NCI-H2227 (cell line): ENCODE measurements at regions not wholly inside any gene's neighbourhood (a gene's known extent, or its start where the extent isn't known, plus 50 kb on each side); places are given as distances from the start of the nearest gene placed in this dataset.
A peak's percentile ranks its signal among the peaks of the same experiment; 100 is the strongest.

ENCODE experiments used
- DNase-seq: peaks from one replicate; lab custom pipeline; 2025; ENCODE audit not compliant: unreplicated experiment; lab: John Stamatoyannopoulos, UW

DNA sequence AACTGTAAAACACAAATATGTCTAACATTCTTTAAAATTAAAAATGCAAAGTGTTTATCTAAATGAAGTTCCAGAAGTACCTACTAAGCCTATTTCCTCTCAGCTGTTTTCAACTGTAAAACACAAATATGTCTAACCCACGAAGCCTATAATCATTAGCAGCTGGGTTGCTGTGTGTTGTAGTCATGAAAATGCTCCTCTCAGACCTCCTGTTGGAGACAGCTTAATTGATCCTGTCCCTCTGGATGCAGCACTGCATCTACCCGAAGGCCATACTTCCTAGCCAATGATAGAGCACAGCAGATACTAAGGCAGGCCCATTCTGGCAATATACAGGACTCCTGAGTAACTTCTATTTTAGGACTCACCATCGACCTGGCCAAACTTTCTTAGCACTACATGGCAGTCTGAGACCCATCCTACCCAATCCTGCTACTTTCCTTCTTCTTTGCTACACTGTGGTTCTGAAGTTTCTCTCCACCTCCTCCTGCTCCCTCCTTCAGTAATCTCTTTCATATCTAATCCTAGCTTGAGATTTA, 92.5 kb upstream of the RBBP8 start:
- DNase-seq, result no peak

GRCh38 chr18:22841840-22842239, 91.3 kb upstream of the RBBP8 start:
- no peak for DNase-seq

DNA sequence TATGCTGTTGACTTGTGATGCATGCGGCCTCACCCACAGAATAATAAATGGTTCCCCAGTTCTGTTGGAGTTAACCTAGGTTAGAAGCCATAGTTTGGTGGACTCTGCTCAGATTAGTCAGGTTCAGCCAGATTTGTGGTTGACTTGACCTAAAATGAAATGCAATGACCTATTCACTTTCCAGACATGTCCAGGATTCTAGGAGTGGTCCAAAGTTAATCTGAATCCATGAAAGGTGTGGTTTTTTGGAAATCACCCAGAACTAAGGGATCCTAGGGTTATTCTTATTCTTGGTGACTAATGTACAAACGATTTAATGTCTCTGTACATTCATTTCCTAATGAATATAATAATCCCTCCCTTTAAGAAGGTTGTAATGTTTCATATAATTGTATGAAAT, 88.9 kb upstream of the RBBP8 start:
- no peak for DNase-seq

DNA sequence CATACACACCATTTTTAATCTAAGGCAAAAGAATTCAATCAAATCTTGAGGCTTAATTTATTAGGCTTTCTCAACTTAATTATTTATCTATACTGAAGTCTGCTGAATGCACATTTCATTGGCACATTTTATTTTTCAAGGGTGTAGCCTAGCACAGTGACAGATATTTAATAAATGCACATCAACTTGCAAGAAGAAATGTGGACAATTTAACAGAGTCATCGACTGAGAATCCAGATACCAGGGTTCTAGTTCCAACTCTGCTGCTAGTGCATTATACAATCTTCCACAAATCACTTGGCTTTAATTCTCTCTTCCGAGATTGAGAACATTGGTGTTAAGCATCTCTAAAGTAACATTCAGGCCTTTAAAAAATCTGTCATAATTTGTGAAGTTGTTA, 88.5 kb upstream of the RBBP8 start:
- DNase-seq, result no peak

DNA sequence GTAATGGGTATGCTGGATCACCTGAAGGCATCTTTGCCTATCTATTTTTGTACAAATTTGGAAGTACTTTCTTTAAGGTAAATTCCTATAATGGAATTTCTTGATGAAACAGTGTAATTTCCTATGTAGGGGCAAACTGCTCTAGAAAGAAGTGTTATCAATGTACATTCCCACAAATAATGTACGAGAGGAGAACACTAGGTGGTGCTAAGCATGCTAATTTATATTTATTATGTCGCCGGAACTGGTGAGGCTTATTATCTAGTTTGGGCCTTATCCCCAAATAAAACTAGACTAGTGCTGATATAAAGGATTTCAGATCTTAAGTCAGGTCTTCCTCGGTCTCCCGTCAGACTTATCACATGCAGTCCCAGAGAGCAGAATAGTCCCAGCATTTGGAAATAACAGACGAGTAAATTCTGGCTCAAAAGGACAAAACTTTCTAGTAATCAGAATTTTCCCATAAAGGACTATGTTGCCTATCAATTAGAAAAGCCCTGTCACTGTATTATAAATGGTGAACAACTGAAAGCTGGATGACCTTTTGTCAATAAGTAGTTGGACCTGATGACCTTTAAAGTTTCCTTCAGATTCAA, 86.9 kb upstream of the RBBP8 start:
- DNase-seq, result peak; percentile 2

DNA sequence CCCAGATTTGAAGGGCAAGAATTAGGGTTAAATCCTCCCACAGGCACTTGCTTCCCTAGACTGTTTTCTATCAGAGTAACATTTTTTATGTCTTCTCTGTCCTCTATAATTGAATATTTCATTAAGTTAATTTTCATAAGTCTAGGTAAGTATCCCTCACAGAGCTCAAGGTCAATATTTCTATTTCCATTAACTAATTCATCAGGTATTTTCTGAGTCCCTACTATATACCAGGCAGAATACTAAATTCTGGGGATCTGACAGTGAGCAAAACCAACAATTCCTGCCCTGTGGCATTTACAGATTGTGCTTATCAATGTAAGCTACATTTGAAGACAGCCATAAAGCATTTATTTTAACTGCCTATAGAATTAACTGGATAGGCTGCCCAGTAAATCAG, 86.4 kb upstream of the RBBP8 start:
- DNase-seq, result no peak

GRCh38 chr18:22847392-22847791, 85.7 kb upstream of the RBBP8 start:
- DNase-seq, result no peak

- DNase-seq, result no peak
Measured at GRCh38 chr18:22847867-22848451, 85.2 kb upstream of the RBBP8 start.

- no peak for DNase-seq
Measured at GRCh38 chr18:22848615-22849014, 84.5 kb upstream of the RBBP8 start.

DNA sequence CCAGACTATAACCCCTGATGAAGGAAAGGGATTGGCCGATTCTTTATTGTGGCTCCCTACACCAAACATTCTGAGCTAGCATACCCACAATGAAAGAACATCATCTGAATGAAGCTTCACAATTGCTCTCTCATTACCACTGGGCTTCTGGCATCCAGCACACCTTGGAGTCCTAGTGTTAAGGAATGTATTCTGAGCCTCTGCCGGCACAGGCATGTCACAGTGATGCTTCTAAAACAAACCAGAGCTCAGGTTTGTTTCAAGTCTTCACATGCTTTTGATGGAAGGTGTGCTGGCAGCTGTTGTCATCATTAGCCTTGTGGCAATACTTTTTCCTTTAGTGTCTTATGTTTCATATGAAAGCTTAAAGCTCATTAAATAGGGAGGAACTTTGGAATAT, 76.3 kb upstream of the RBBP8 start:
- DNase-seq, result no peak

DNA sequence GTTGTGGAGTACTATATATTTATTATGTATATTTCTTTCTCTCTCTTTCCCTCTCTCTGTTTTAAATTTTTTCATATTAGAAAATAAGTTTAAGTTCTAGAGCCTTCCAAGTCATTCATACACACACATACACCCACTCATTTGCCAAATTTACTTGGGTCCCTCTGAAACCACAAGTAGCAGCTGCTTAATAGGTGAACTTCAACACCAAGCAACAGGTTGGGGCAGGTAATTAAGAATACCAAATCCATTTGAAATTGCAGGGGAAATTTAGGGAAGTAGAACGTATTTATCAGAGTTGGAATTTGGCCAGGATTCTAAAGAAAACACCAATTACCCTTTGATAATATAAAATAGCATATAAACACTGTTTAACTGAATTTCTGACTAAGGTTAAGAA, 75.0 kb upstream of the RBBP8 start:
- DNase-seq, result no peak

DNA sequence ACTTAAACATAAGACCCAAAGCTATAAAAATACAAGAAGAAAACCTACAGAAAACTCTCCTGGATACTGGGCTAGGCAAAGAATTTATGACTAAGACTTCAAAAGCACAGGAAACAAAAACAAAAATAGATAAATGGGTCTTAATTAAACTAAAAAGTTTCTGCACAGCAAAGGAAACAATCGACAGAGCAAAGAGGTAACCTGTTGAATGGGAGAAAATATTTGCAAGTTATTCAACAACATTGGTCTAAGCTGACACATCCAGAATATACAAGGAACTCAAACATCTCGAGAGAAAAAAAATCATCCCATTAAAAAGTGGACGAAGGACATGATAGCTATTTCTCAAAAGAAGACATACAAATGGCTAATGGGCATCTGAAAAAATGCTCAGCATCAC, 72.3 kb upstream of the RBBP8 start:
- DNase-seq, result no peak

DNA sequence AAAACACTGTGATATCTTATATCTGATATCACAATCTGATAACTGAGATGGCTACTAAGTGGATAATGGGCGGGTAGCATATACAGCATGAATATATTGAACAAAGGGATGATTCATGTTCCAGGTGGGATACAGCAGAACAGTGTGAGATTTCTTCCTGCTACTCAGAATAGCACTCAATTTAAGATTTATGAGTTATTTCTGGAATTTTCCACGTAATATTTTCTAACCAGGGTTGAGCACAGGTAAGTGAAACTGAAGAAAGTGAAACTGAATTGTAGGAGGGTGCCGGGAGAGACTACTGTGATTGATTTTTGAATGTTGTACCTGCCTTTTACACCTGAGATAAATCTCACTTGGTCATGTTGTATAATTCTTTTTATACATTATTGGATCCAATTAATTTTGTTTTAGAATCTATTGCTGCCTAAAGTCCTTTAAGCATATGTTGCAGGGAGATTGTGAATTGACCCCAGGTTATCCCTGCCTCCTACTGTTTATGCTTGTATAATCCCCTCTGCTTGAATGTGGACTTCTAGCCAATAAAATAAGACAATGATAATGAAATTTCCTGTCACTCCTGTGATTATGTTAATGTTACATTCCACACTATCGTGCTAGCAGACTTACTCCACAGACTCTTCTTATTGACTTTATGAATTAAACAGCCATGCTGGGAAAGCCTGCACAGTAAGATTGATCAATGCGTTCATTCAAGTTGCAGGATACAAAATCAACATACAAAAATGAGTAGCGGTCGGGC, 67.6 kb upstream of the RBBP8 start:
- no peak for DNase-seq

- DNase-seq, result no peak
Measured at GRCh38 chr18:22868831-22869230, 64.3 kb upstream of the RBBP8 start.

GRCh38 chr18:22871809-22872525, 61.2 kb upstream of the RBBP8 start:
- DNase-seq, result no peak

DNA sequence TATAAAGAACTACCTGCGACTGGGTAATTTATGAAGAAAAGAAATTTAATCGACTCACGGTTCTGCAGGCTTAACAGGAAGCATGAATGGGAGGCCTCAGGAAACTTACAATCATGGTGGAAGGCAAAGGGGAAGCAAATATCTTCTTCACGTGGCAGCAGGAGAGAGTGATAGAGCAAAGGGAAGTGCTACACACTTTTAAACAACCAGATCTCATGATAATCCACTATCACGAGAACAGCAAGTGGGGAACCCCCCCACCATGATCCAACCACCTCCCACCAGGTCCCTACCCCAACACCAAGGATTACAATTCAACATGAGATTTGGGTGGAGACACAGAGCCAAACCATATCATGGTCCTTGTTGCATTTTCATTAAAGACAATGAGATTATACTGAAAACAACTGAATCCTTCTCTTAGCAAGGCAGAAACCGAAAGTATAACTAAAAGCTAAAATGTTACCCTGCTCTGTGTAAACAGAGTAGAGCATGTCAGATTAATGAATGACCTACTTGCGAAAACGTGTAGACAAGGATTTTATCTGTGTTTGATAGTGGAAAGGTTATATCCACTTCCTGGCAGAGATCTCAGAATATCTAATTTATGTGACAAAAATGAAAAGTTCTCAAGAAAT, 60.1 kb upstream of the RBBP8 start:
- DNase-seq, result no peak

DNA sequence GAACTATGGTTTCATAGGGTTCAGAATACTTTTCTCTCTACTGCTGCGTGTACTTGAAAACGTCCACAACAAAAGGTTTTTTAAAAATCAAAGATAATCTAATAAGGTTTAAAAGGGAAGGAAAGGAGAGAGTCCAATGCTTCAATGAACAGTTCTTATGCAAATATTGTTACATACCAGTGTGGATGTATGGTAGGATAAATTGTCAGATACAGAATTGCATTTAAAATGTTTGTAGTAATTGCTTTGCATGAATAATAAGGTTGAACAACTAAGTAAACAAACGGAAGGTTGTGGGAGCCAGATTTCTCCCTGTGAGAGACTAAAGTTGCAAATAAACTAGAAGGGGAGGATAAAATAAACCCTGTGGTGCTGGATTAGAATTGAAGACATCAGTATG, 53.8 kb upstream of the RBBP8 start:
- no peak for DNase-seq

DNA sequence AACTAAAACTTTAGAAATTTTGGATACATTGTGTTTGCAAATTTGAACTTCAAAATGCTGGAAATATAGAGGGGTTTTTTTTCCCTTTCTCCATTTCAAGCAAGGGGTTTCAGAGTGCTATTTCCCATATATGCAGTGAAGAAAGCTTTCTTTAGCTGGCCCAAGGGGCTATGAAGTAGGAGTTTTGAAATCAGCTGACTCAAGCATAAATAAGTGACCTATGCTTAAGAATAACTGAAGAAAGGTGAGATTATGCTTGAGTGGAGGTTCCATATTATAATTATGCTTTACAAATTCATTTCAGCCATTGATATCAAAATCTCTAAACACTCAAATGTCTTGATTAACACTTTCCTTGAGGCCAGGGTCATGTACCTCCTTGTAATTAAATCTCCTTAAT, 51.0 kb upstream of the RBBP8 start:
- DNase-seq, result no peak

- DNase-seq, result no peak
Measured at GRCh38 chr18:22883179-22883578, 49.9 kb upstream of the RBBP8 start.
